ENCODE measurements at regions not wholly inside any gene's neighbourhood (a gene's known extent, or its start where the extent isn't known, plus 50 kb on each side); places are given as distances from the start of the nearest gene placed in this dataset.
A peak's percentile ranks its signal among the peaks of the same experiment; 100 is the strongest.

DNA sequence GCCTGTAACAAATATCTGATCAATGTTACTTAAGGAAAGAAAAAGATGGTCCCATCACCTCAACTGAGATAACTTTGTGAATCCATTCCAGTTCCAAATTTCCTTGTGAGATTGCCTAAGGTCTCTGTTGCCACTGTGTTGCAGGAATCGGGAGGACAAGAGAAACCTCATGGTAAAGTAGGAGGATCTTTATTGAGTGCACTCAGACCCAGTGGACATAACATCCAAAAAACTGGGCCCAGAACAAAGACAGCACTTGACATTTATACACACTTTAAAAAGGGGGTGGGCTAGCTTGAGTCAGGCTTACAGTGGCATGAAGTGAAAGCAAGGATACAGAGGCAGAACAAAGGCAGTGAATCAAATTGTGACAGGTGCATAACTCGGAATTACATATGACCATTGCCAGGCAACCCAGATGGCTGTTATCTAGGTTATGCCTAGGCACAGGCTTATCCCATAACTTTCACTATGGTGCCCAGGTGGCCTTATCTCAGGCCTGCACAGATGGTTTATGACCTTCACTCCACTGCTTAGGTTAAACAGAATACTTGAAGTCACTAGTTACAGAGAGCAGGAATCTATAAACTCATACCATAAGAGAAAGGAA lies 459.4 kb upstream of the PCDH20 start:
- Histone ChIP-seq H3K9me3 (ENCODE audit: insufficient read depth, low read length) (no peaks in the 10 kb centered on the region; the same call in none of the 2 replicates), H4K20me1 (ENCODE audit: insufficient read depth, low read length) (no peaks in the 10 kb centered on the region), H3K4me3 (ENCODE audit: low read length) (no peak overlapping the region), H3K36me3 (replicated peaks; ENCODE audit: low read depth, low read length) (no peaks in the 10 kb centered on the region), H3K4me2 (ENCODE audit: low read length) (no peak overlapping the region), H3K9ac (ENCODE audit: low read length) (no peak overlapping the region), H3K27me3 (ENCODE audit: low read depth, low read length) (no peaks in the 10 kb centered on the region), H2AFZ (ENCODE audit: low read depth, low read length) (no peak overlapping the region), H3K27ac (ENCODE audit: low read length) (no peak overlapping the region), H3K79me2 (ENCODE audit: low read length) (no peaks in the 10 kb centered on the region), H3K4me1 (ENCODE audit: low read length) (no peaks in the 10 kb centered on the region)
- TF ChIP-seq, protein P1, sequence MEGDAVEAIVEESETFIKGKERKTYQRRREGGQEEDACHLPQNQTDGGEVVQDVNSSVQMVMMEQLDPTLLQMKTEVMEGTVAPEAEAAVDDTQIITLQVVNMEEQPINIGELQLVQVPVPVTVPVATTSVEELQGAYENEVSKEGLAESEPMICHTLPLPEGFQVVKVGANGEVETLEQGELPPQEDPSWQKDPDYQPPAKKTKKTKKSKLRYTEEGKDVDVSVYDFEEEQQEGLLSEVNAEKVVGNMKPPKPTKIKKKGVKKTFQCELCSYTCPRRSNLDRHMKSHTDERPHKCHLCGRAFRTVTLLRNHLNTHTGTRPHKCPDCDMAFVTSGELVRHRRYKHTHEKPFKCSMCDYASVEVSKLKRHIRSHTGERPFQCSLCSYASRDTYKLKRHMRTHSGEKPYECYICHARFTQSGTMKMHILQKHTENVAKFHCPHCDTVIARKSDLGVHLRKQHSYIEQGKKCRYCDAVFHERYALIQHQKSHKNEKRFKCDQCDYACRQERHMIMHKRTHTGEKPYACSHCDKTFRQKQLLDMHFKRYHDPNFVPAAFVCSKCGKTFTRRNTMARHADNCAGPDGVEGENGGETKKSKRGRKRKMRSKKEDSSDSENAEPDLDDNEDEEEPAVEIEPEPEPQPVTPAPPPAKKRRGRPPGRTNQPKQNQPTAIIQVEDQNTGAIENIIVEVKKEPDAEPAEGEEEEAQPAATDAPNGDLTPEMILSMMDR (IDR thresholded peaks at IDR 0.05; ENCODE audit: low read depth, low read length) = no peak
- no peak for TF ChIP-seq EZH2phosphoT487 (IDR thresholded peaks at IDR 0.05; ENCODE audit: low read depth)

DNA sequence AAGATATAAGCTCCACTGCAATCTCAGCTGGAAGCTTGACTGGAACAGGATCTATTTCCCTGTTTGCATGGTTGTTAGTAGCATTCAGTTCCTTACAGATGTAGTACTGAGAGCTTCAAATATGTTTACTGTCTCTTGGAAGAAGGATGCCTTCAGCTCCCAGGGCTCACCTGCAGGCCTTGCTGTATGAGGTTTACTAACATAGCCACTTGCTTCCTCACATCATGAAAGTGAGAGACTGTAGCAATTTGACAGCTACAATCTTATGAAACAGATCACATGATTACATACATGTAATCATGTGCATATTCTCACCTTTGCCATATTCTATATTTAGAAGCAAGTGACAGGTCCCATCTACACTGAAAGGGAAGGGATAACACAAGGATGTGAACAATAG lies 458.1 kb upstream of the PCDH20 start:
- no peak for TF ChIP-seq EZH2phosphoT487 (IDR thresholded peaks at IDR 0.05; ENCODE audit: low read depth)
- TF ChIP-seq, protein P1 (IDR thresholded peaks at IDR 0.05; ENCODE audit: low read depth, low read length) = no peak
- Histone ChIP-seq H3K9me3 (ENCODE audit: insufficient read depth, low read length) (no peaks in the 10 kb centered on the region; the same call in none of the 2 replicates), H3K79me2 (ENCODE audit: low read length) (no peaks in the 10 kb centered on the region)

DNA sequence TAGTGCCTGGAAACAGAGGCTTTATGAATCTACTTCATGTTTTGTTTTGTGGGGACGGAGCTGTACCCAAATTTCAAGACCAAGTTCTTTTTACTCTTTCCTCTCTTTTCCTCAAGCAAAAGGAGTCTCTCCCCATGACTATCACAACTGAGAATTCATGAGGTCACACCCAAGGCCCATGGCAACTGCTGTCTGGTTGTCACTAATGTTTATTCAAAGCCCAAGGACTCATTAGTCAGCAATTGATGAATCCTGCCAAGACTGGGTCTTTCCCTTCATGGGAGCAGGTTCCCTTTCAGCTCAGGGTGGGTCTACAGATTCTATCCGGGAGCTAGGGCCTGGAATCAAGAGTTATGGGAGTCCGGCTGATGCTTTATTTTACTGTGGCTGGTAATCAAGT lies 441.5 kb upstream of the PCDH20 start:
- Histone ChIP-seq H3K9me3 (ENCODE audit: insufficient read depth, low read length) (no peaks in the 10 kb centered on the region), H2AFZ (ENCODE audit: low read depth, low read length) (no peak overlapping the region), H3K4me1 (ENCODE audit: low read length) (peaks cover 4% of the 10 kb centered on the region), H3K27ac (ENCODE audit: low read length) (no peak overlapping the region), H3K79me2 (ENCODE audit: low read length) (no peaks in the 10 kb centered on the region), H3K9ac (ENCODE audit: low read length) (no peak overlapping the region), H3K4me3 (ENCODE audit: low read length) (no peak overlapping the region), H3K36me3 (replicated peaks; ENCODE audit: low read depth, low read length) (no peaks in the 10 kb centered on the region), H3K4me2 (ENCODE audit: low read length) (no peak overlapping the region), H4K20me1 (ENCODE audit: insufficient read depth, low read length) (no peaks in the 10 kb centered on the region), H3K27me3 (ENCODE audit: low read depth, low read length) (no peaks in the 10 kb centered on the region)
- TF ChIP-seq EZH2phosphoT487 (IDR thresholded peaks at IDR 0.05; ENCODE audit: low read depth) = no peak
- TF ChIP-seq, protein P1 (IDR thresholded peaks at IDR 0.05; ENCODE audit: low read depth, low read length) = no peak

More for the DNA sequence above, 458.1 kb upstream of the PCDH20 start:
- no peak overlapping the region for H3K4me3 ChIP-seq (ENCODE audit: low read length)
- no peak overlapping the region for H2AFZ ChIP-seq (ENCODE audit: low read depth, low read length)
- no peak overlapping the region for H3K4me2 ChIP-seq (ENCODE audit: low read length)
- H3K36me3 ChIP-seq (replicated peaks; ENCODE audit: low read depth, low read length) = no peaks in the 10 kb centered on the region
- H3K4me1 ChIP-seq (ENCODE audit: low read length) = no peaks in the 10 kb centered on the region
- no peaks in the 10 kb centered on the region for H4K20me1 ChIP-seq (ENCODE audit: insufficient read depth, low read length)
- H3K9ac ChIP-seq (ENCODE audit: low read length) = no peak overlapping the region
- H3K27me3 ChIP-seq (ENCODE audit: low read depth, low read length) = no peaks in the 10 kb centered on the region
- no peak overlapping the region for H3K27ac ChIP-seq (ENCODE audit: low read length)

- H3K36me3 ChIP-seq (replicated peaks; ENCODE audit: low read depth, low read length) = no peaks in the 10 kb centered on the region
- no peak overlapping the region for H3K27ac ChIP-seq (ENCODE audit: low read length)
- H4K20me1 ChIP-seq (ENCODE audit: insufficient read depth, low read length) = no peaks in the 10 kb centered on the region
- TF ChIP-seq, protein P1 (IDR thresholded peaks at IDR 0.05; ENCODE audit: low read depth, low read length) = no peak
- no peak for TF ChIP-seq EZH2phosphoT487 (IDR thresholded peaks at IDR 0.05; ENCODE audit: low read depth)
- peak overlapping the region; percentile 77 for H3K4me2 ChIP-seq (ENCODE audit: low read length)
- 0 out of 2 replicates have a peak overlapping the region, but pooled peaks have one; percentile 30 for H2AFZ ChIP-seq (ENCODE audit: low read depth, low read length)
- H3K9ac ChIP-seq (ENCODE audit: low read length) = peak overlapping the region; percentile 16; the same call in 1 of the 2 replicates
- no peaks in the 10 kb centered on the region for H3K9me3 ChIP-seq (ENCODE audit: insufficient read depth, low read length)
- peak overlapping the region; percentile 53 for H3K4me3 ChIP-seq (ENCODE audit: low read length)
- H3K79me2 ChIP-seq (ENCODE audit: low read length) = no peaks in the 10 kb centered on the region
- peaks cover 22% of the 10 kb centered on the region for H3K4me1 ChIP-seq (ENCODE audit: low read length)
- H3K27me3 ChIP-seq (ENCODE audit: low read depth, low read length) = no peaks in the 10 kb centered on the region
Measured at GRCh38 chr13:61852116-61852619, 436.5 kb upstream of the PCDH20 start.
